ENCODE measurements at regions not wholly inside any gene's neighbourhood (a gene's known extent, or its start where the extent isn't known, plus 50 kb on each side); places are given as distances from the start of the nearest gene placed in this dataset.

DNA sequence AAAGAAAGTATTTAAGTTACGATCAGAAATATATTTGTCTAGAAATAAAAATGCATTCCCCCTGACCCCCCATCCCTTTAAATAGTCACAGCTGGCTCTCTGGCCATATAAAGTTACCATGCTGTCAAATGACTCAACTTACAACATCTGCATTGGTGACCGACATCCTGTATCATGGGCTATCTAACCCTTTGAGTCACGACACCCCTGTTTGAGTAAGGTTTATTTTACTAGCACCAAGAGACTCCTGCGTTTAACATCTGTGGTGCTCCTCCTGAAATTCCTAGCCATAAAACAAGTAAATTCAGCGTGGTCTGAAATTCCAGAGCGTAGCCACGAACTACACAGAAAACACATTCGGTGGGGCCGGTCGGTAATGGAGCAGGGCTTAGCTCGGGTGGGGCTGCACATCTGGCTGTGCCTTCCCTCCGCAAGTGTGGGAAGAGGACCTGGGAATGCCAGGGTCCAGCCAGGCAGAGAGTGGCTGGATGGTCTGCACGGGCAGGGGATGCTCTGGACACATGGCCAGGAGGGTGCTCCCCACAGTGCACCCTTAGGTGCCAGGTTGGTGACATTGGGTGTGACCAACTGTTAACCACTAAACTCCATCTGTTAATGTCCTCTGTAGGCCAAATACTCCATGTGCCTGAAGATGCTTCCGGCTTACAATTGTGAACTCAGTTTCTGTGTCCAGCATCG, 53.0 kb upstream of the CLDN14 start:
- DNase-seq = no peak

DNA sequence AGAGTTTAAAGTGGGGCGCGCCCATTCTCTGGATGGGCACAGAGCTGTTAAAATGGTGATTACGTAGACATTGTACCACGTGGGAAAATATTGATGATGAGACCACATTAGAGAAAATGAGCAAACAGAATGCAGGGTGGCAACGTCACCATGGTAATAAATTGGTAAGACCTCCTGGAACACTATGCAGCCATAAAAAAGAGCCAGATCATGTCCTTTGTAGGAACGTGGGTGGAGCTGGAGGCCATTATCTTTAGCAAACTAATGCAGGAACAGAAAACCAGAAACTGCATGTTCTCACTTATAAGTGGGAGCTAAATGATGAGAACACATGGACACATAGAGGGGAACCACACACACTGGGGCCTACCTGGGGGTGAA, 53.5 kb upstream of the CLDN14 start:
- no peak for DNase-seq

DNA sequence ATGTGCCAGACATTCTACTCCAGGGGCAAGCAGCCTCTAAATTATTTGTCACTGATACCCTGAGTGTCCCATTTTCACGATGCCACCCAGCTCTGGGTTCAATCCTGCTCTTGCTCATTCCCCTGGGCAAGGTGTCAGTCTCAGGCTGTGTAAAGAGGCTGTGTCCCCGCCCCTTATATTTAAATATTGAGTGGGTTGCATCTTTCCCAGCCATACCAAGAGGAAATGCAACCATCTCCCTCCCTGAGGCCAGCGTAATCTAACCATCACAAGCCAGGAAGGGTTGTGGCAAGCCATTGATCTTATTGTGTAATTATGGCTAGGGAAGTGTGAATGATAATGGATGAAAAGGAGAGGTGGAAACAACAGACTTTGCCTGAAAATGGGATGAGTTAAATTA, 54.7 kb upstream of the CLDN14 start:
- no peak for DNase-seq

DNA sequence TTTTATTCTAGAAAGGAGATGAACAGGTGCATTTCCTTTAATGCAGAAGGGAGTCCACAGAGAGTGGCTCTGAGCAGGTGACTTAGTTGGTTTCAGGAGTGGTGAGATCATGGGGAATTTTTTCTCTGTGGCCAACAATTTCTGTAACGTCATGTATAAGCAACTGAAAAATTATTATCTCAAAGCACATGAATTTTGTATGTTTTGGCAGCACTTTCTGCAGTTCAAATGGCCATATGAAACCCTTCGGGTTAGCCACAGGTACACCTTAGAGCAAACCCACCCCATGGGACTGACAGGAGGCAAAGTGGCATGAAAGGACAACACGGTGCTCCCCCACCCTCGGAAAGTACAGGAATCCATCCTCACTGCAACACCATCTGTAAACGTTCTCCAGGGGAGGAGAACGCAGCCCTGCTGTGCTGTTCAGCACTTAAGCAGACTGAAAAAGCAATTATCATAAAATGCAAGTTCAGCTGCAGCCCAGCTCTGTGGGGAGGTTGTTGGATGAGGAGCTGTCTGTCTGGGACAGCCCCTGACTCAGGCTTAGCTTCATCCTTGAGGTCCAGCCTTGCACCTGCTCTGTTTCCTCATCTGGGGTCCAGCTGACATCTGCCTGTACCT, 55.8 kb upstream of the CLDN14 start:
- DNase-seq = no peak

DNA sequence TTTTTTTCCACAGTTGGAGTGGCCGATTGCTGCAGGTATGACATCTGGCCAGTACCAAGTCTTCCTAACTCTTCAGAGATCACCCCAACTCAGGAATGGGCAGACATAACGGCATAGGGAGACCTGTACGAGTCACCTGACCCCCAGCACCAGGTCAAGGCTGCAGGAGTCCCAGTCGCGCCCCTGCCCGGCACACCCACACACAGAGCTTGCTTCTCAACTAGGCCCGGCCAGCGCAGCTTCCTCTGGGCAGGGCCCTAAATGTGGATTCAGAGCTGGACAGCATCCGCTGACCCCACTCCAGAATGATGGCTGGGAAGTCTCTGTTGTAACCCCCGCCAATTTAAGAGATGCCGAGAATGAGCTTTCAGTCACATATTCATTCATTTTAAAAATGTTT, 58.8 kb upstream of the CLDN14 start:
- DNase-seq = no peak

DNA sequence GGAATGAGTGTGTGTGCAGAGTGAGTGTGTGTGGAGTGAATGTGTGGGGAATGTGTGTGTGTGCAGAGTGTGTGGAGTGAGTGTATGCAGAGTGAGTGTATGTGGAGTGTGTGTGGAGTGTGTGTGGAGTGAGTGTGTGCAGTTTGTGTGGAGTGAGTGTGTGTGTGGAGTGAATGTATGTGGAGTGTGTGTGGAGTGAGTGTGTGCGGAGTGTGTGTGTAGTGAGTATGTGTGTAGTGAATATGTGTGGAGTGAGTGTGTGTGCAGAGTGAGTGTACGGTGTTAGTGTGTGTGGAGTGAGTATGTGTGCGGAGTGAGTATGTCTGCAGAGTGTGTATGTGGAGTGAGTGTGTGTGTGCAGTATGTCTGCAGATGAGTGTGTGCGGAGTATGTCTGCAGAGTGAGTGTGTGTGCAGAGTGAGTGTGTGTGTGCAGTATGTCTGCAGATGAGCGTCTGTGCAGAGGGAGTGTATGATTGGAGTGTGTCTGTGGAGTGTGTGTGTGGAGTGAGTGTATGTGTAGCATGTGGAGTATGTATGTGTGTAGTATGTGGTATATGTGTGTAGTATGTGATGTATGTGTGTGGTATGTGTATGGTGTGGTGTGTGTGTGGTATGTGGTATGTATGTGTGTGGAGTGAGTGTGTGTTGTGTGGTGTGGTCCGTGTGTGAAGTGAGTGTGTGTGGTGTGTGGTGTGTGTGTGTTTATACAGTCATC, 59.7 kb upstream of the CLDN14 start:
- DNase-seq = no peak

DNA sequence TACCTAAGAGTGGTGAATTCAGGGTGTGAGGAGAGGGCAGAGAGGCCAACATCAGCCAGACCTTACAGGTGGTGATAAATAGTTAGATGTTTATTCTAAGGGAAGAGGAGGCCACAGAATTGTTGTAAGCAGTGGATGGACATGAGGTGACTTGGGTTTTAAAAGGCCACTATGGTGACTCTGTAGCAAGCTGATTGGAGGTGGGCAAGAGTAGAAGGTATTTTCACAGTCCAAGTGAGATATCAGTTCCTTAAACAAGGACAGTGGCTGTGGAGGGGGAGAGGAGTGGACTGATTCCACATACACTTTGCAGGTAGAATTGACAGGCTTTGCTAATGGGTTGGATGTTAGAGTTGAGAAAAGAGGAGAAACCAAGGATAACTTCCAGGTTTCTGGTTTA, 60.8 kb upstream of the CLDN14 start:
- DNase-seq = no peak

DNA sequence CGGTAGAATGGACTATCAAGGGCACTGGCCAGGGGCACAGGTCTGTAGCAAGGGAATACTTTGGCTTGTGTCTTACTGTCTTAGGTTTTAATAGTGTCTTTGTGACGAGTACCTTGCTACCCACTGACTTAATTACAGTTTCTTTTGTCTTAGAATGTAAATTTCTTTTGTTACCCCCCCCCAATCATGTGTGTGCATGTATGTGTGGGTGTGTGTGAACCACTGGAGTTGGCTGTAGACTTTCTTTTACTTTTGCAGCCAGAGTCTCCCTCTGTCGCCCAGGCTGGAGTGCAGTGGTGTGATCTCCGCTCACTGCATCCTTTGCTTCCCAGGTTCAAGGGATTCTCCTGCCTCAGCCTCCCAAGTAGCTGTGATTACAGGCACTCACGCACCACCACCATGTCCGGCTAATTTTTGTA, 61.8 kb upstream of the CLDN14 start:
- DNase-seq = no peak

DNA sequence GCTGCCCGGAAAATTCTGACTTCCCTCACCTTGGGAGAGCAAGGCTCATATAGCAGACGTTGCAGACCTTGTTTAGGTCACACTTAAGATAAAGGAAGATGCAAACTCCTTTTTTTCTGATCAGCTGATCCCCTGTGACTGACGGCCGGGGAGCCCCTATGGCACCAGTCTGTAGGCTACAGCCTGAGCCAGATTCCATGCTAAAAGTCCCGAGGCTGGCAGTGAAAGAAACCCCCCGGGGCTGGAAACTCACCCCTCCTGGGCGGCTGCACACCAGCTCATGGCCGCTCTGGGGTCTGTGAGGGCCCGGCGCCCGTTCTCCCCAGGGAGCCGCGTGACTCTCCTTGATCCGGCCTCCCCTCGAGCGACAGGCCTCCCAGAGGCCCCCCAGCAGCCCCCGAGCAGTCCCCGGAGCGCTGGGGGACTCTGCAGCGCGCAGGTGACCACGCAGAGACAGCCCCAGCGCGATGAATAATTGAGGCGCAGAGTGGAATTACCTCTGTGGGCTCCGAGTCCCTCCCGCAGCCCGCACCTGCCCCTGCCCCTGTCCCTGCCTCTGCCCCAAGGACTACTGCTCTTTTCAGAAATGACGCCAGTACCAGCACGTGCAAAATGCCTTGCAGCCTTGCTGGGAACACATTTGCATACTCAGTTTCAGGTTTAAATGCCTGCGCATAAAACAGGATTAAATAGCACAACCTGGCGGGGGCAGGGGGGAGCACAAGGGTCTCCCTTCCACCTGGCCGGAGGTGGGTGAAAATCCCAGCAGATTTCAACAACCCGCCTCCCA, 62.6 kb upstream of the CLDN14 start:
- peak; percentile 83 for DNase-seq

DNA sequence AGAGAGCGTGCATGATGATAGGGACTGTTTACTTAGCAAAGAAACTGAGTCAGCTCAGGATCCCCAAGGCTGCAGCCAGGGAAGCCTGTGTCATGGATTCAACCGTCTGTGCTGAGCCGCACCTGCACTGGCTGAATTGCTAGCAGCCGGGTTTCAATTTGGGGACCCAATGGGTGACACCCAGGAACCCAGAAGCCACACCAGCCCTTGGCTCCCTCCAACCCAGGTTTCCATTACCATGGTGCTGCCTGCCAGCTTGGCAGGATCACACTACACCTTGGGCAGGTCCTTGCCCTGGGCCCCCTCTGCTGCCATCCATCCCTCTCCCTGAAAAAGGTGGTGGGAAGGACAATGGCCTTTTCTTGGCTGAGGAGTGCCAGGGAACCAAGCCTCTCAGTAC, 64.0 kb upstream of the CLDN14 start:
- DNase-seq = no peak

DNA sequence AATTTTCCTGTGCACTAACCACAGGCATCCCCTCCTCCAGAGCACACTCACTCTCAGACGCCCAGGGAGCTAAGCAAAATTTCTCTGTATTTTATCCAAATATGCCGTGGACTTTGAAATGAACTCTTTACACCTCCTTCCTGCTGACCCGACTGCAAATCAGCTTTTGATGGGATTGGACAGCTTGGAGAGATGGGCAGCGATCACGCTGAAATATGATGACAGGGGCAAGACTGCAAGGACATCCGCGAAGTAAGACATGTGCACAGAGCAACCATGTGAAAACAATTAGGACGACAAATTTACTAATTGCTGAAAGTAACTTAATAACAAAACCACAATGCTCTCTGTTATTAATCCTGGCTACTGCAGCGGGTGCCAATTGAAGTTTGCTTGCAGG, 64.6 kb upstream of the CLDN14 start:
- no peak for DNase-seq

DNA sequence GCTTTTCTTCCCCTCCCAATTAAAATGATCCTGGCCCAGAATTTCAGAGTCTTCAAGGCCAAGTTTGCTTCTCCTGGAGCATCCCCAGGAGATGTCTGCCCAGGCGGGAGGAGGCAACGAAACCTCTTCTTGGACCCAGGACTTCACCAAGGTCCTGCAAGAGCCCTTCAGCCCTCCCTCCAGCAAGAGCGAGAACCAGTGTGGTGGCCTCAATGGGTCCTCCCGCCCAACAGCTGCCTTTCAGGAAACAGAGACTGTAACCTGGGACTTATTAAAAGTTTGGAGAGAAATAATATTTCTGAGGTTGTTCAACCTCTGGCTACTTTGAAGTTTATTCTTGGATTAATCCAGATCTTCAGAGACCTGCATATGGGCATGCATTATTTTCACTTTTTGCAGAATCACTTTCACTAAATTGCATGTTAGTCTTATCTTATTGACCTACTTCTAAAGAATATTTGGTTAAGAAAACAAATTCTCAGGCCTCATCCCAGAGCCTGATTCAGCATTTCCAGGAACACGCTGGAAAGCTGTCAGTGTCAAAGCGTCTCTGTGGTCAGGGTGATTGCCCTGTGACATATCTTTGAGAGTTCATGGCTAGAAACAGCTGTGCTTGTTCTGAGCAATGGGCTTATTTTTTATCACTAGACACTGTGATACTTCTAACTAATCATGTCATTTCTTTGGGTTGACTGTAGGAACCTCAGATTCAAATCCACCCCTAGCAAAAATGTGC, 66.0 kb upstream of the CLDN14 start:
- no peak for DNase-seq

DNA sequence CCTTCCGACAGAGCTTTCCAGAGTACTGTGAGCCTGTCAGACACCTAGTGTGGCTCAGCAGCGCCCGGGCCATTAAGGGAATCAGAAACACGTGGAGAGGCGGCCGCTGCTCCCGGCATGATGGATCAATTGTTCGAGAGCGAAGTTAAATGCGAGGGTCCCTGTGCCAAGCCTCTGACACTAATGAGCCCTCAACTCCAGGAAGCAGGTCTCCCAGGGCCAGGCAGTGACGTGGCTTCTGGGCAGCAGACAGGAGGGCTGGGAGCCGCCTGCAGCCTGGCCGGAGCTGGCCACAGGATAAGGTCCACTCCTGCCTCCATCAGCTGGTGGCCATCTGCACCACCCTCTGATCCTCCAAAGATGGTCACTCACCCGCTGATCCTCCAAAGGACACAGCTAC, 67.5 kb upstream of the CLDN14 start:
- no peak for DNase-seq

DNA sequence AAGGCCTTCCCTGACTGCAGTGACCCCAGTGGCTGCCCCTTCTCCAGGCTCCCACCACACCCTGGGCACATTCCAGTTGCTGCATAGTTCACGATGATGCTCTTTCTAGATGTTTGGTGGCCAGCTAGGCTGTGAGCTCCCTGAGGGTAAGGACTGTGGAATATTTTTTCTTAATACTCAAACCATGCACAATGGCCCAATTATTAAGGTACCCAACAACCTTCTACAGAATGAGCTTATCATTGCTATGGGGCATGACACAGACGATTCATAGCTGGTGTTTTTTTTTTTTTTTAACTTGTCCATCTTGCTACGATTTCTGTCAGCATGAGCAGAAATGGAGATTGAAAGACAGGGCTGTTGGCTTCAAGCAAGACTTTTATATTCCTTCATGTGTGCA, 68.9 kb upstream of the CLDN14 start:
- DNase-seq = no peak

DNA sequence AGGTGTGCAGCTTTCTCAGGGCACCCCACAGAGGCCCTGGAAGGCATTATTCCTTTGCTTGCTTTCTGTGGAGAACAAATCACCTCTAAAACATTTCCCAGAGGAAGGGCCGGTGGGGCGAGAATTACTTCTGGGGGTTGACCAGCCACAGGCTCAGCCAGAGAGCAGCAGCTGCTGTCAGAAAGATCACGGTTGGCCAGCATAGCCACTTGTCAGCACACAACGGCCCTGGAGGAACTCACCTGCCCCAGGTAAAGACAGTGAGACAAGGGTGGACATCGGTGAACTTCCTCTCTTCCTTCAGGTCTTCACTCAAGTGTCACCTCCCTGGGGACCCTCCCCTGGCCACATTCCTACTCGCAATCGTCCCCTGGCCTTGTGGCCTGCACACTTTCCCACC, 69.5 kb upstream of the CLDN14 start:
- DNase-seq = no peak

DNA sequence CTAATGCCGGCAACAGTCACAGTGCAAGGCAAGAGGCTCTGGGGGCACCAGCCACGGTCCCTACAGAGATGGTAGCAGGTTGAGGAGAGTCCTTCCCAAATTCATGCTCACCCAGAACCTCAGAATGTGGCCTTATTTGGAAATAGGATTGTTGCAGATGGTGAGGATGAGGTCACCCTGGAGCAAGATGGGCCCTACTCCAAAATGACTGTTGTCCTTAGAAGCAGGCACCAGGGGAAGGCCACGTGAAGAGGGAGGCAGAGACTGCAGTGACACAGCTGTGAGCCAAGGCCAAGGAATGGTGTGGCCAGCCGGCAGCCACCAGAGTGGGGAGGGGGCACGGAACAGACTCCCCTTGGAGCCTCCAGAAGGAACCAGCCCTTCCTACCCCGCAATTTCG, 70.8 kb upstream of the CLDN14 start:
- no peak for DNase-seq

DNA sequence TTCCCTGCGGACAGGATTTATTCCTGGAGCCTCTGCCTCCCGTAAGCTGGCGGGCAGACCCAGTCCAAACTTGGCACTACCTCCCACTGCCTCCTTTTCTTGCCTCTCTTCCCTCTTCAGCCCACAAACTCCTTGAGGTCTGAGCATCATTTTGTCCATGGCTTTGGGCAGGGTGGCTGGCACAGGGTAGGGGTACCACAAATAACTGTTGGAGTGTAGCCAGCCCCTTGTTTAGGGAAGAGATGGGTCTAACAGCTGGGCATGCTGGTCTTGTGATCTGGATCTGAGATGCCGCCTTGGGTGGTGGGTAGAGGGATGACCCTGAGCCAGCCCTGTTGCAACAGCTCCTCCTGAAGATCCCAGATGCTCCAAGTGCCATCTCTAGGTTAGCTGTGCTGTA, 71.4 kb upstream of the CLDN14 start:
- no peak for DNase-seq

DNA sequence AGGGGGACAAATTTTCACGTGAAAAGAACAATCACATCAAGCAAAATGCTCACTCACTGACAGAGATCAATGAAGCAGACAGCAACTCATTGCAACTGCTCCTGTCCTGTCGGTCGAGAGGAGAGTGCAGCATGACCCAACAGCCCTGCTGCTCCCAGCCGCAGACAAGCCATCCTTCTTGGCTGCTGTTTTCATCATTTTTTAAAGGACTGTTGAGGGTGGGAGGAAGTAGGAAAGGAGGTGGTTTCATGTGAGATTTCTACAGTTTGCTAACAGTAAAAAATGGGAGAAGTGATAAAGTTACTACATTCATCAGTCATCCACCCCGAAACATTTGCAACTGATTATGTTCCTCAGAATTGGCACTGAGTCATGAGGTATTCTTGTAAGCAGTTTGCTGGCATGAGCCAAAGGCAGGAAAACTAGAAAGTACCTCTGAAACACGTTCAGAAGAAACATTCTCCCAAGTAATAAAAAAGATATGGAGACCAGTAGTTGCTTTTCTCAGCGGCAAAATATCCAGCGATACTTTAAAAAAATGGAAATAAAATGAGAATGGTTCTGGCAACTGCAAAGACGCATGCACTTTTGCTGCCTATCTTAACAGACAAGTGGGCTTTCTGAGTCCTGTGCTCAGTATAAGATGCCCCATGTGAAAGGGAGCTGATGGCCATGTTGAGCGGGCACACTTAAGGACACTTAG, 72.0 kb upstream of the CLDN14 start:
- DNase-seq = no peak

DNA sequence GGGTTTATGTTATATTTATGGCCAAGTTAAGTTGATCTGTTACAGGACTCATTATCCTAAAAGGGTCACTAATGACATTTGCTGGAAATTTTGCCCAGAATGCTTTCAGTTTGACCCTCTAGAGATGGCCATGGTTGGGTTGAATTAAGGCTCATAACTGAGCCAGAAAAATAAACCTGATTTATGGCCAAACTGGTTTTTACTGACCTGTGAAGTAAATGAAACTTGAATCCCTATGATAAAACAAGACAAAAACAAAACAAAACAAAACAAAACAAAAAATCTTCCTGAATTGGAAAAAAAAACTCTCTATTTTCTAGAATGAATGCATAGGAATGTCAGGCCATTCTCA, 72.5 kb upstream of the CLDN14 start:
- DNase-seq = no peak

DNA sequence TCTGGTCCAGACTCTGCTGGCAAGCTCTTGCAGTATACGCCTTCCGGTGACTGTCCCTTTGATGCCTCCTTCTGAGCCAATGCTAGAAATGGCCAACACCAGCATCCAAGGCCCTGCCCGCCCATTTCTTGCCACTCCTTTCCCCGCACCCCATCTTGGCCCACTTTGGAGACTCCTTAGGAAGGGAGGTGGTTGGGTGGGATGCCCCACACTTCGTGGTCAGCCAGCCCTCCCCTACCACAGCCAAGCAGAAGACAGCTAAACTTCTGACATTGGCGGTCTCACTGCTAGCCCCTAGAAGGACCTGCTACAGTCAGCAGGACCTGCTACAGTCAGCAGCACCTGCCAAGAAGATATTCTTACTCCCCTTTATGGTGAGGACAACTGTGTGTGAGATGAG, 73.5 kb upstream of the CLDN14 start:
- DNase-seq = no peak

DNA sequence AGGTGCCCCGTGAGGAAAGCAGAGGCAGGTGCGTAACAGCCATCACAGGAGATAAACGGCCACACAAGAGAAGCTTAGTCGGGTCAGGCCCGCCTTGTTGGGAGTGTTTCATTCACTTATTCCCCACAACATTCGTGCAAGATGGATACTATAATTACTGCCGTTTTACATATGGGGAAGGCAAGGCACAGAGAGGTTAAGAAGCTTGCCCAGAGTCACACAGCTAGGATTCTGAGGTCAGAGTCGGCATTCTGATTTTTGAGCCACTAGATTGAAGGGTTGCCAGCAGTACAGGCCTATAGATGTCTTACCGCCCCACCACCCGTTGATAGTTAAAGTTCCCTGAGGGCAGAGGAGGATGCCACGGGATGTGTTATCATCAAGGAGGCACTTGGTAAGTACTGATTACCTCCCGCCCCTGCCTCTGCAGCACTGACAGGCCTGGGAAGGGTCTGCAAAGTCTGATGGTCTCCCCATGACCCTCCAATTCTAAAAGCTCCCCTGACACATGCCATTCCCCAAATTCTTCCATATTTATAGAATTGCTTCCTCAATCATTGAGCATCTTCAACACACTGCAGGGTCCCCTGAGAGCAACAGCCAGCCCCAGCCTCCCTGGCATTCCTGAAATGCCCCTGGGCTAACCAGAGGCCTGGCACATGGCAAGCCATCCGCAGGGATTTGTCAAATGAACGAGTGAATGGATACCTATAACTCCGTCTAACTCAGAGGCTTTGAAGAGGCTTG, 74.7 kb upstream of the CLDN14 start:
- DNase-seq = no peak
